PC-9 (cell line): ENCODE measurements at regions not wholly inside any gene's neighbourhood (a gene's known extent, or its start where the extent isn't known, plus 50 kb on each side); places are given as distances from the start of the nearest gene placed in this dataset.

Experiments
- CTCF ChIP-seq: fragments of 200-600 bp; sonication (generic); conservative IDR thresholded peaks from 2 replicates; pipeline ENCODE4 v1.6.1; 2017; ENCODE audit warnings: mixed run types, antibody characterized with exemption, mild to moderate bottlenecking, moderate library complexity
- EZH2 ChIP-seq: fragments of 200-600 bp; sonication (generic); IDR thresholded peaks from 2 replicates; pipeline ENCODE4 v1.8.0; 2017; ENCODE audit warnings: antibody characterized with exemption, low read depth

GRCh38 chr2:223222397-223222796 is 170.4 kb downstream of the KCNE4 start:
- TF ChIP-seq CTCF (no peak), EZH2 (no peak)
